Gastrocnemius medialis (tissue), 4 donors: ENCODE measurements at regions not wholly inside any gene's neighbourhood (a gene's known extent, or its start where the extent isn't known, plus 50 kb on each side); places are given as distances from the start of the nearest gene placed in this dataset.

ENCODE experiments used
- POLR2A ChIP-seq, 2 donors: fragments of 450-650 bp; IDR thresholded peaks; one replicate each; pipeline ENCODE4 v1.6.1; 2017; ENCODE audit warnings: antibody characterized with exemption in 2 of 2, mild to moderate bottlenecking in 2 of 2, moderate library complexity in 2 of 2
- TF ChIP-seq, protein P1 (sequence below), 5 experiments: fragments of 450-650 bp in 3 of 5; fragments of 200-600 bp in 2 of 5; sonication (generic) in 2 of 5; IDR thresholded peaks in 4 of 5; conservative IDR thresholded peaks in 1 of 5; 1 replicate in 4 of 5; 2 replicates in 1 of 5; pipeline ENCODE4 v1.5.1; 2016 to 2019; ENCODE audit warnings: antibody characterized with exemption in 5 of 5, mild to moderate bottlenecking in 3 of 5, moderate library complexity in 3 of 5

DNA sequence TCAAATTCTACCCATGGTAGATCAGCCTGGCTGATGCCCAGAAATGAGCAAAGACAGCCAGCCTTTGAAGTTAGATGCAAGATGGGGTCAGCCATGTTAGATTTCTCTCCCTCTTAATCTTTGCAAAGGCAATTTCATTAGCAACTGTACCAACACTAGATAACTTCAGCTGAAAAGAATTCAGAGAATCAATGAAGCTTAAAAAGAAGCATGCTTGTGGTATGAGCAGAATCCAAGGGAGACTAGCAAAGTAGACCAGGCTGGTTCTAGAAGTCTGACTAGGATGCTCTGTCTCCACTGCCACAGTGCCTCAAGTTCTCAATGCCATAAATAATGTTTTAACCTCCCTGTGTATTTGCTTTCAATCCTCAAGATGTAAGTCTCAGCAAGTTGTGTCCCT lies 247.3 kb downstream of the SLC7A11 start:
- TF ChIP-seq, protein P1, sequence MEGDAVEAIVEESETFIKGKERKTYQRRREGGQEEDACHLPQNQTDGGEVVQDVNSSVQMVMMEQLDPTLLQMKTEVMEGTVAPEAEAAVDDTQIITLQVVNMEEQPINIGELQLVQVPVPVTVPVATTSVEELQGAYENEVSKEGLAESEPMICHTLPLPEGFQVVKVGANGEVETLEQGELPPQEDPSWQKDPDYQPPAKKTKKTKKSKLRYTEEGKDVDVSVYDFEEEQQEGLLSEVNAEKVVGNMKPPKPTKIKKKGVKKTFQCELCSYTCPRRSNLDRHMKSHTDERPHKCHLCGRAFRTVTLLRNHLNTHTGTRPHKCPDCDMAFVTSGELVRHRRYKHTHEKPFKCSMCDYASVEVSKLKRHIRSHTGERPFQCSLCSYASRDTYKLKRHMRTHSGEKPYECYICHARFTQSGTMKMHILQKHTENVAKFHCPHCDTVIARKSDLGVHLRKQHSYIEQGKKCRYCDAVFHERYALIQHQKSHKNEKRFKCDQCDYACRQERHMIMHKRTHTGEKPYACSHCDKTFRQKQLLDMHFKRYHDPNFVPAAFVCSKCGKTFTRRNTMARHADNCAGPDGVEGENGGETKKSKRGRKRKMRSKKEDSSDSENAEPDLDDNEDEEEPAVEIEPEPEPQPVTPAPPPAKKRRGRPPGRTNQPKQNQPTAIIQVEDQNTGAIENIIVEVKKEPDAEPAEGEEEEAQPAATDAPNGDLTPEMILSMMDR (IDR thresholded peaks at IDR 0.05 in 4 of 5, conservative IDR thresholded peaks at IDR 0.05 in 1 of 5) = no peak
- TF ChIP-seq POLR2A (IDR thresholded peaks at IDR 0.05) = no peak
